ENCODE measurements at regions not wholly inside any gene's neighbourhood (a gene's known extent, or its start where the extent isn't known, plus 50 kb on each side); places are given as distances from the start of the nearest gene placed in this dataset.
"Not testable (repeated sequence)": the region's sequence is repeated elsewhere in the genome, so short reads cannot be mapped to it uniquely, and the experiment has no call there.

DNA sequence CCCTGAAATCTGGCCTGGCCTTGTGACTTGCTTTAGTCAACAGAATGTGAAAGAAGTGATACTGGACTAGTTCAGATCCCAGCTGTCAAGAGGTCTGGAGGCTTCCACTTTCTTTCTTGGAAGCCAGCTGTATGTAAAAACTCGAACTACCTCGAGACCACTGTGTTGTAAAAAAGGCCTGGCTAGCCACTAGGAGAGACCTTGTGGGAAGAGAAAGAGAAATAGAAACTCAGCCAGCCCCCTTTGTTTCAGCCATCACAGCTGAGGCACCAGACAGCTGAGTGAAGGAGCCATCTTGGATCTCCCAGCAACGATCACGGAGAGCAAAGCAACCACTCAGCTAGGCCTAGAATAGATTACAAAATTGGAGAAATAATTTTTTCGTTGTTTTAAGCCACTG lies 324.9 kb upstream of the TCF4 start:
- no peak for DNase-seq

DNA sequence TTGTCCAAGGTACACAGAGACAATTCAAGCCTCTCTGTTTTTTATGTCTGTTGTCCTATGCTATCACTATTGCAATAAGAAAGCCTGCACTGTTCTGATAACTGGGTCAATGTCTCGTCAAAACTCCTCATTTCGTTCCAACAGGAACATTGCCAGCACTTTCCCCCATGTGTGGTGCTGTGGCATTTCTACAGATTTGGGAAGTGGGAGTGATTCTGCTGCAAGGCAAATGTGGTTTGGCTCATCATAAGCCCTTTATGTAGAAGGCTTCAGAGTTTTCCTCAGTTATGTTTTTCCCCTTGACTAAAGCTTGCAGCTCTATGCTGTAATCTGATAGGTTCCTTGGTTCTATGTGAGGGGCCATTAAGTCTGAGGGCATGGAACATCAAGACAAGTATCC lies 324.1 kb upstream of the TCF4 start:
- DNase-seq, result peak; percentile 2

DNA sequence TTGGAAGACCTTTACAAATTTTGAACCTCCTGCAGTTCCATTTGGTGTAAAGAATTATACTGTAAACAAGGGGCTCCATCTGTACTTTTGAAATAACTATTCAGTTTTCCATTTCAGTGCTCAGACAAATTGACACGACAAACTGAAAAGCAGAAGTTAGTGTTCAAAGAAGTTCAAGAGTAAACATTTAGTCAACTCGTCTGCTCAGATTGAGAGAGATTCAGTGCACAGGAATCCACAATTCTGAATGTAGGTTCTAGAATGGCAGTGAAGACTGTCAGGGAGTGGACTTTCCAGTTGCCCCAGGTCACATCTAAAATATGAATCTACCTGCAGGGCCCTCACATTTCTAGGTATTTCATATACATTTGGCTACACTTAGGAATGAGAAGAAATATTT lies 322.3 kb upstream of the TCF4 start:
- DNase-seq, result no peak

DNA sequence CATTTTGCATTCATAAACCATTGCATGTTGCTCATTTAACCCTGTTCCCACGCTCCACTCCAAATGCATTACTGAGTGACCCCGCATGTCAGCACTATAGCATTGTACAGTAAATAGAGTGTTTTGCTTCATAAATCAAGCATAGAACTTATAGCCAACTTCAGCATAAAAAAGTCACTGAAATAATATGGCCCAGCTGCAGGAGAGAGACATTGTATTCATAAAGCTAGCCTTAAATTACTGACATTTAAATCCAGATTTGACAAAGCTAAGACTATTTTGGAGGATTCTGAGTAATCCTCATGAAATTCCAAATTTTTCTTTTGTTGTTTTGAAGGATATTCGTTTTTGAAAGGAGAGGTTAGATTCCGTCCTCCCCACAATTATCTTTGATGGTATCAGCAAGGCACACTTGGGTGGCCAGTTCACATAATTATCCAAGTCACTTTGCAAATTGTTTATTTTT lies 320.9 kb upstream of the TCF4 start:
- no peak for DNase-seq

DNA sequence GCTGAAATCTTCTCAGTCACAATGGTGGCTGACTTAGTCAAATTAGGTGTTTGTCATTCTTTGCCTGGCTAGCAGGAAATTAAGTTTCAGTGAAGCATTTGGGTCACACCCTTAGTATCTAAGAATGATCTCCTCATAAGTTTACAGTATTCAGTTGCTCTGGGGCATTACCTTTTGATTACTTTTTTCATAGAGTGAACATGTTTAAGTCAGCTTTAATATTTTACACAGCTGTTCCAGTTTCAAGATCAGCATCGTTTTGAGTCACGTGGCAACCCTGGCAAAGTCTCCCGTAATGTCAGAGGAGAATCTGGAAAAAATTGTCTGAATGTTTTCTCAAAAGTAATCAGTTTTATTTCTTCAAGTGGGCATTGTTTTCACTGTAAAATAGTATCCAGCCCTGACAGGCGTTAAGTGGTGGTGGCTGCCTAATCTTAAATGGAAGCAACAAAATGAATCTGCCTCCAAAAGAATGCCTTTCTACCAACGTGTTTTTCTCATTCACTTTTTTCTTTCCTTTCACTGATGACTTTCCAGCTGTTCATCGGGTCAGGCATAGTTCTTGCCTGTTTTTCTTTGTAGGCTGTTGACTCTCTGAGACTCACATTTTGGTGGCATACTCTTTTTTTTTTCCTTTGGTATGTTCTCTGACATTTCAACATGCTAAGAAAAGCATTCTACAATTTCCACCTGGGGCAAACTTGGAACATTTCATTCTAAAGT lies 319.6 kb upstream of the TCF4 start:
- no peak for DNase-seq

DNA sequence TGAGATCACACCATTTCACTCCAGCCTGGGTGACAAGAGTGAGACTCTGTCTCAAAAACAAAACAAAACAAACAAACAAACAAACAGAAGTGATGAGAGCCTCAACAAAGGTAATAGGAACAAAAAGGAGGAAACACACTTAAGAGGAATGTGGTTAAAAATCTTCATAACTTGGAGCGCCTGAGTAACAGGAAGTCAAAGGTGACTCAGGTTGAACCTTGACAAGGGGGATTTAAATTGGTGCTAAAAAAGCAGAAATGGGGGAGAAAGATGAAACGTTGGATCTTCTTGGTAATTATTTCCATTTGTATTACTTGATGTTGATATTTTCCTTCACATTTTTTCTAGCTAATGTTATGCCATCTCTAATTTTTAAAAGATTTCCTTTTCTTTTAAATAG lies 318.5 kb upstream of the TCF4 start:
- no peak for DNase-seq

DNA sequence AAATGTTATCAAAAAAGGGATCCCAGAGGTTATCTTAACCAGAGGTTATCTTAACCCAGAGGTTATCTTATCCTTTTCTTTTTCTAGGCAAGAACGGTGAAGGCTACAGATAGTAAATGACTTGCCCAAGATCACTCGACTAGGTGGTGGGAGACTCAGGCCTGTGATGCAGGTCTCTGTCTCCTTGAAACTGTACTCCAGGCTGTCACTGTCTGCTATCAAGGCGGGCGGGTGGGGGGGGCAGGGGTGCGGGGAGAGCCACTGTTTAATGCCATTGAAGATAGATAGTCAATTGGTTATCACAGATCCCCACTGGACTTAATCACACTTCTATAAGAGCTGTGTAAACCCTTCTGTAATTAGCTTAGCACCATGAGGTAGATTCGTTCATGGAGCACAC lies 315.9 kb upstream of the TCF4 start:
- no peak for DNase-seq

DNA sequence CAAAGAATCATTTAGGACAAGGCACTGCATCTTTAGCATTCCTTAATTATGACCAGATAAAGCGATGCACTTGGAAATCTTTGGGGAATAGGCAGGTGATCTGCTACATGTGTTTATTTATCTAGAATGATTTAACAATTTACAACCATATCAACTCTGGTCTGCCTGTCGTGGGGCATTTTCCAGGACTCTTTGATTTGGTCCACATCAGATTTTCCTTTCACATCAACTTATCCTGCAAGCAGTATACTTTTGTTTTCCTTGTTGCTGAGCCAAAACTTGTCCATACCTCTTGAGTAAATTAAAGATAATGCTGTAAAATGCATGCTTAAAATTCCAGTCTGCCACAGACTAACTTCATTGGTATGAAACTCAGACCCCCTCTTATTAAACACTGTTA lies 312.4 kb upstream of the TCF4 start:
- DNase-seq, result peak; percentile 24

DNA sequence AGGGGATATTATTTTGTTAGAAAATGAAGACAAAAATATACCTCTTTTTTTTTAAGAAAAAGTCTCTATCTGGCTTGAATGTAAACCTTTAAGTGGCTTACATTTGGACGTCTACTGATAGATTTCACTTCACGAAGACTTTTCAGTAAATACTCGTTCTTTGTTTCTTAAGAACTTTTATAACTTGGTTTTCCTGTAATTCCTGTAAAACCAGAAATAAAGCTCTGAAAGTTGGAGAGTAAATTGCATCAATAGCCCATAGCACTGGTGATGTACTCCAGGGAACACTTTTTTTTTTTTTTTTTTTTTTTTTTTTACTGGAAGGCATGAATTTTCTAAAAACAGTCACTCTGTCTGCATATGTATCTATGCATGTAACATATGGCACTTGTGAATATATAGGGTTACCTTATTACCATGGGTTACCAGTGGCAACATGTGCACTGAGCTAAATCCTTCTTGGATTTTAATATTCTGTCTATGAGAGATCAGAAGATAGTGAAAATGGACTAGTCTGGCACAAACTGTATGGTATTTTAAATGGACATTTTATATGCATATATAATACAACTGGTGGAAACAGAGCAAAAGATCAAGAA lies 309.2 kb upstream of the TCF4 start:
- no peak for DNase-seq

DNA sequence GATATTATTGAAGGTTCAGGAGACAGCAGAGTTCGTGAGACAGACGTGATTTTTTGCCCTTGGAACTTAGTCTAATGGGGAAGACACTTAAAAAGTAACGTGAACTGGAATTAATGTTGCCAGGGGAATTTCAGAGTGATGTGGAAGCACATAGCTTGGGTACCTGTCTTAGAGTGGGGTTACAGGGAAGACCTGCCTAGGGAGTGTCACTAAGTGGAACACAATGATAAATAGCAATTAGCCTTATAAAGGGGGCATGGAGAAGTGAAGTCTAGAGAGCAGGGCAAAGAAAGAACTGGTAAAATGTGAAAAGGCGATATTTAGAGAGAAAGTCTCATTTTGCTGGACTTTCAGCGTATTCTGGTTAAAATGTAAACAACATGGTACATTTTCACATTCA lies 306.0 kb upstream of the TCF4 start:
- DNase-seq, result no peak

DNA sequence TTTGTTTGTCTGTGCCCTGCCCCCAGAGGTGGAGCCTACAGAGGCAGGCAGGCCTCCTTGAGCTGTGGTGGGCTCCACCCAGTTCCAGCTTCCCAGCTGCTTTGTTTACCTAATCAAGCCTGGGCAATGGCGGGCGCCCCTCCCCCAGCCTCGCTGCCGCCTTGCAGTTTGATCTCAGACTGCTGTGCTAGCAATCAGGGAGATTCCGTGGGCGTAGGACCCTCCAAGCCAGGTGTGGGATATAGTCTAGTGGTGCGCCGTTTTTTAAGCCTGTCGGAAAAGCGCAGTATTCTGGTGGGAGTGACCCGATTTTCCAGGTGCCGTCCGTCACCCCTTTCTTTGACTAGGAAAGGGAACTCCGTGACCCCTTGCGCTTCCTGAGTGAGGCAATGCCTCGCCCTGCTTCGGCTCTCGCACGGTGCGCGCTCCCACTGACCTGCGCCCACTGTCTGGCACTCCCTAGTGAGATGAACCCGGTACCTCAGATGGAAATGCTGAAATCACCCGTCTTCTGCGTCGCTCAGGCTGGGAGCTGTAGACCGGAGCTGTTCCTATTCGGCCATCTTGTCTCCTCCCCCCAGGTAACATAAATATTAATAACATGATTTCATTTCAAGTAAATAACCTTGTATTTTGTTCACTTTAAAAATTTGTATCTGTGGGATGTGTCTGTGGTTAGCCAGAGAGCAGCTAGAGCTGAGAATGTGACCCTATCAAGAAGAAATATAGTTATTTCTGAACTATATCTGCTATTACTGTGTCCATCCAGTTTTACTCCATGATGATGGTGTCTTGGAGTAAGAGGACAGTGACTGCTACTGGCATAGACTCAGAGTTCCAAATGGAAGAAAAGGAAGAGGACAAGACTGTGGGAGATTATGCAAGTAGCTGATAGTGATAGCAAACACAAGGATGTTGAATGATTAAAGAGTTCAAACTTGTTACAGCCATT lies 305.1 kb upstream of the TCF4 start:
- DNase-seq, result not testable (repeated sequence)

DNA sequence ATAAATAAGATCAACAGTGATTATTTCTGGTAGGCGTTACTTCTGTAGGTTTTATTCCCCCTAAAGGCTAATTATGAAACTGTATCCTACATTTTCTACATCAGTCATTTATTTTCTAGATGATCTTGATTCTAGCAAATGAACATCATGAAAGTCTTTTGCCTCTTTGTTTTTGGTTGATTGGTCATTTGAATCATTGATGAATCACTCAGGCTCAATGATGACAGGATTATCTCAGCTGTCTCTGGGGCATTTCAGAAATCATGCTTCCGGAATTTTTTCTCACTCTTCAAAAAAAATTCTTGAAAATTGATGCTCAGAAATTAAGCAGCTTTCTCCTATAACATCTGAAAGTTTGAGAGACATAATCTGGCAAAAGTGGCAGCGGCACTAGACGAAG lies 298.9 kb upstream of the TCF4 start:
- no peak for DNase-seq

DNA sequence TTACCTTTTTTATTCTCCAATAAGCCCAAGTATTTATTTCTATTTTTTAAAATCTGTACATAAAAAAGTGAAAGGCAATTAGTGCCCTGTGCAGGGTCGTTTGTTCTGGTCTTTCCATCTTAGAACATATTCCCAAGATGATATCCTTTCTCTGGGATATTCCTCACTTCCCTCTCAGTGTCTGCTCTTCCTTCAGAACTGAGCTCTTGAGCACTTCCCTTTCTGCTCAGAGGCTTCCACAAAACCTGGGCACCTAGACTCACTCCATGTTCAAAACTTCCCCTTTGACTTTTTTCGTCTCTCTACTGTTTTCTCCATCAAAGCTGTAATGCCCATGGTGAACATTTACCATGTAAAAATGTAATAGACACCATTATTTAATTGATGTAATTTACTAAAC lies 296.5 kb upstream of the TCF4 start:
- DNase-seq, result no peak

DNA sequence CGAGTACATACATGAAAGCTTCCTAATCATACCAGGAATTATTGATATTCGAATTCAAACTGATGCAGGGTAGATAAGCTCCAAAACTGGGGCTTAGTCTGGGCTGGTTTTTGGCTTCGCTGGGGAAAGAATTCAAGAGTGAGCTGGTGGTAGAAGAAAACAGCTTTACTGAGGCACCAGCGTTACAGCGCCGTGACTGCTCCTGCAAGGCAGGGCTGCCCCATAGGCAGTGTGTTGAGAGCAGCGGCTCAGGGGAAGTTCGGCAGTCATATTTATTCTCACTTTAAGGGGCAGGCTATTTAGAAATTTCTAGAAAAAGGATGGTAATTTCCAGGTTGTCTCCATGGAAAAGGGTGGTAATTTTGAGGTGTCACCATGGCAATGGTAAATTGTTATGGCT lies 292.6 kb upstream of the TCF4 start:
- DNase-seq, result no peak

DNA sequence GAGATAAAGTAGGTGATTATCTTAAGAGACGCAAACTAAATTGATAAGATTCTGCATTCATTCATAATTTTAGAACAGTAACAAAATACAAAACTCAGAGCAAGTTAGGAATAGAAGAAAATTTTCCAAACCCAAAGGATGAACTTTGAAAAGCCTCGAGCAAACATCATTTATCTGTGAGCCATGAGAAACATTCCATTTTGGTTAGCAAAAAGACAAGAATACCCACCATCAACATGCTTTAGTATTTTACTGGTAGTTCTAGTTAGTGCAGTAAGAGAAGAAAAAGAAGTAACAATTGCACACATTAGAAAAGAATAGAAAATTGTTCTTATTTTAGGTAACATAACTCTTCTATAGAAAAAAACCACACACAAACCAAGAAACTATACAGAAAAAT lies 291.3 kb upstream of the TCF4 start:
- no peak for DNase-seq

DNA sequence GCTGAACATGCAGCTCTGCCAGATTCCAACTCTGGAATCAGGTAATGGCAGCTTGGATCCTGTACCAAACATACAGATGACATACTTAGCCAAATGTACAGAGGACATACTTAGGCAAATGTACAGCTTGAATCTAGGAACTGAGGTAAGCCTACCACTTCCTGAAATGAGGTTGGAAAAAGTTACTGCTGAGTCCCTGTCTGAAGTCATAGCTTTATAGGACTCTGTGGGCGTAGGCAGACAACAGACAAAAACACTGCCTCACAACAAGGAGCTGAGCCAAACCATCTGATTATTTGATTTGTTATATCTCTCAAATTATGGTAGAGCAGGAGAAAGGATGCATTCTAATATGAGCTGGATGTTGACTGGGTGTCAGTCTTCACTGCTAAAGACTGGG lies 290.2 kb upstream of the TCF4 start:
- DNase-seq, result no peak

DNA sequence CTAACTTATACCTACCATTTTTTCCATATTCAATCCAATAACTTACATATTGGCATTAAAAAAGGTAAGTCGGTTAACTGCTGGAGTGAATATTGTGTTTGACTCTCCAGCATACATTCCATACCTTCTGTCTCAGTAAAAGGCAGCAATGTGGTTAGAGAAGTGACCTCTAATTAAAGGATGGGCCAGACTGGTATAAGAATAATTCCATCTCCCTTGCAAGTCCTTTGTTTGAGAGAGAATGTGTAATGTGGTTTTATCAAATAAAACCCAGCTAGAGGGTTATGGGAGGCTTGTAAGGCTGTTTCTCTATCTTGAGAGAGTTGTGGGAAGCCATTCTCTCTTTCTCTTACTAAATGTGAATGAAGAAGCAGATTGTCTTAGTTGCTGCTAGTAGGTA lies 289.3 kb upstream of the TCF4 start:
- DNase-seq, result no peak

DNA sequence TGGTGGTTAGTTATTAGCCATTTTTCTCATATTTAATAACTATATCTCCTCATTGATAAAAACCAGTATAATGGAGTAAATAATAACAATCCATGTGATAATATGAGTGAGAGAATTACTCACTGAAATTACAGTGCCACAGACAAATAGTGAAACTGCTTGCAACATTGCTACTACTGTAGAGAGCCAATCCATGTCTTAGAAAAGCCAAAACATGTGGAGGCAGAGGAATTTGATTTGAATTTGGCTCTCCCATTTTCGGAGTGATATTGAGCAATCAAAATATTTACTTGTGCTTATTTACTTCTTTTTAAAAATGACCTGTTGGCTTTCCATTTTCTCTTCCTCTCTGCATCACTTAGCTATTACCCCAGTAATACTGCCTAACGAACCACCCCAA lies 288.3 kb upstream of the TCF4 start:
- no peak for DNase-seq

DNA sequence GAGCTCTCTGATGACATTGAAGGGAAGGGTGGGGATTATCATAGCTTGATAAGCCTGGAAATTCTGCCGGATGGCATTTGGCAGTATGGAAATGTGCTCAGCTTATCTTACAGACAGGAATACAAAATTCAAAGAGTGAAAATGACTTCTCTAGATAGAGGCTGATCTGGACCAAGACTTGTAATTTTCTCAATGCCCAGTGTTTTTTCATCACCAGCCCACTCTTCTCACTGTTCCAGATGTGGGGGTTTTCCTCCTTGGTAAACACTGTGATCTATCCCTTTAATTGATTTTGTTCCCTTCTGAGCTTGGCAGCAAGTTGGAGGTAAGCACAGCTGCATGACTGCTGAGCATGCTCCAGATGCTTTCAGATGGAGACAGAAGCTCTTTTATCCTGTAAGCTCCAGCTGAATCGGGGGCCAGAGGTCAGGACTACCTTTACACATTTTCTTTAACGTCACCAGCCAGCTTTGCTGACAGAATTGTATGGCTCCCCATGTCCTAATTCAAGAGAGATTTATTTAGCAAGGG lies 287.4 kb upstream of the TCF4 start:
- DNase-seq, result no peak

DNA sequence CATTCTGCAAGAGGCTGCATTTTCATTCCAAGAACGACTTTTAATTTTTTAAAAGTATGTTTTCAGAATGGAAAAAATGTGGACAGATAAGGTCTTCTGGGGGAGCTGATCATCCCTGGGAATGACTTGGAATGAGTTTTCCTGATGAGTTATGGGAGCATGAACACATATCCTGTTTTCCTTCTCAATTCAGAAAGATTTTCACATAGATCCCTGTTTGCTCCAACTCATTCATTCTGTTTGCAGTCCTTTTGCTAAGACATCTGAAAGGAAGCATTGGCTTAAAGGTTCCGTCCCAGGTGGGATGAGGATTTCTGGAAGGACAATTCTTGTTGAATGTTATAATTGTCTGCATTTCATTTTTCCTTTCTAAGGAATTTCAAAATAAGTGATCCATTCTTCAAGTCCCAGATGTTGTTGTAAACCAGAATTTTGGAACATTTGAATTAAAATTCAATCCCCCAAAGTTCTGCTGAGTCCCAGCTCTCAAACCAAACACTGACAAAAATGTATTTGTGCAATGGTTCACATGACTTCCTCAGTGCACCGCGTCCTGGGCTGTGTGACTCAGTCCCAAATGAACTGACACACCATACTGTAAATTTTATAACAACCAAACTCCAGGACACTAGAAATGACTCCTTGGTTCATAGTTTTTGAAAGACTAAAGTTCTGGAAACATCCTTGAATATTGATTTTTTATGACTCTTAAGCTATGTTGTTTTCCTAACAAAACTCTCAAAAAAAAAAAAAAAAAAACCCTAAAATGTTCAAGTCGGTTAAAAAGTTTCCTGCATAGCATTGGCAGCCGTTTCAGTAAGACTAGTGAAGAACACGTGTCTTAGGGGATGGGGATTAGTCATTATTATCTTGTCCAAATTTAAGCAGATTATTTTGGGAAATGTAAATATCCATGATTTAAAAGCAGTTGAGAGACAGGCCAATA lies 281.8 kb upstream of the TCF4 start:
- peak; percentile 11 for DNase-seq

DNA sequence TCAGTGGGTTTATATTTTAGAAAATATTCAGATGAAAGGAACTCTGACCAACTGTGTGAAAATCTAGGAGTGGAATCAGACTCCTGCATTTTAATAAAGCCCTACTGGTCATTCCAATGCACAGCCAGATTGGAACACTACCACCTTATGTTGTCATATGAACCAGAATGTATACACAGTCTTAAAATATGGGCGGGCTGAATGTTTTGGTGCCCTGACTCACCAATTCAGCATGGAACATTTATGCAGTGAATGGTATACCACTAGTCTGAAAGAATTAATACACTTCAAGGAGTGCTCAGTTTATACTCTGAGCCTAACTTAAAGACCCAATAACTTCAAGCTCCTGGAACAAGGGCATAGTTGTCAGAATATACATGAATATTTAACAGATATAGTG lies 280.9 kb upstream of the TCF4 start:
- DNase-seq, result no peak

DNA sequence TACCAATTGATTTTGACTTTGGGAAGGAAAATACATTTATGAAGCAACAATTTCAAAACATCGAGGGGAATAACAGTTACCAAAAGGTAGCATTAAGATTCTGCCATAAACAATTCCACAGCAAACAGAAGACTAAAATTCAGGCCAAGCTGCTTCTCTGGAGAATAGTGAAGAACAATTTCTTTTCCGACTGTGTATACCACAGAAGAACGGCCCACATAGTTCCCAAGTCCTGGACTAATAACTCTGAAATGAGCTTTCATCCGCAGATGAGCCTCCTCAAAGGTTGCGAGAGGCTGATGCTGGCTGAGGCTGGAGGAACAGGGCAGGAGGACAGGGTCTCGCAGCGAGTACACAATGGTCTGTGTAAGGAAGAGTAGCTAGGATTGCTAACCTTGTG lies 278.9 kb upstream of the TCF4 start:
- no peak for DNase-seq

Data from NCI-H226 (cell line).